ENCODE measurements at regions not wholly inside any gene's neighbourhood (a gene's known extent, or its start where the extent isn't known, plus 50 kb on each side); places are given as distances from the start of the nearest gene placed in this dataset.

DNA sequence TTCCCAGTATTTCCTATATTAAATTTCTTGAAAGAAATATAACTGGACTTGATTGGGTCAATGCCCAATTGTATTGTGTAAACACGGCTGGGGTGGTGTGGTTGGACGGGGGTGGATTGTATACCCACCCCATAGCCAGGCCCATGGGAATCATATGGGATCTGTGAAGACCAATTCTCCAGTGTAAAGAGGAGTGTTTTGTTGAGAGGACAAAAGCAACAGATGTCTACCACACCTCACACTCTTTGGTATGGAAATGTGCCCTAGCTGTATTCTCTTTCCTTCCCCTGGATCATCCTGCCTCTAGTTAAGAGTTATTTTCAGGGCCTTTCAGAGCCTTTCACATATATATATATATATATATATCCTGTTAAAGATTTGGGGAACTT, 57.5 kb upstream of the TGIF1 start:
- H3K36me3 ChIP-seq (ENCODE audit: control insufficient read depth, insufficient read depth, low read length): no peaks in the 10 kb centered on the region
- no peaks in the 10 kb centered on the region for H3K27me3 ChIP-seq (ENCODE audit: control insufficient read depth, insufficient read depth, low read length)
- DNase-seq (ENCODE audit: low read depth): no peak
- H3K4me3 ChIP-seq (ENCODE audit: low read depth, low read length): no peak overlapping the region
- TF ChIP-seq, protein P1, sequence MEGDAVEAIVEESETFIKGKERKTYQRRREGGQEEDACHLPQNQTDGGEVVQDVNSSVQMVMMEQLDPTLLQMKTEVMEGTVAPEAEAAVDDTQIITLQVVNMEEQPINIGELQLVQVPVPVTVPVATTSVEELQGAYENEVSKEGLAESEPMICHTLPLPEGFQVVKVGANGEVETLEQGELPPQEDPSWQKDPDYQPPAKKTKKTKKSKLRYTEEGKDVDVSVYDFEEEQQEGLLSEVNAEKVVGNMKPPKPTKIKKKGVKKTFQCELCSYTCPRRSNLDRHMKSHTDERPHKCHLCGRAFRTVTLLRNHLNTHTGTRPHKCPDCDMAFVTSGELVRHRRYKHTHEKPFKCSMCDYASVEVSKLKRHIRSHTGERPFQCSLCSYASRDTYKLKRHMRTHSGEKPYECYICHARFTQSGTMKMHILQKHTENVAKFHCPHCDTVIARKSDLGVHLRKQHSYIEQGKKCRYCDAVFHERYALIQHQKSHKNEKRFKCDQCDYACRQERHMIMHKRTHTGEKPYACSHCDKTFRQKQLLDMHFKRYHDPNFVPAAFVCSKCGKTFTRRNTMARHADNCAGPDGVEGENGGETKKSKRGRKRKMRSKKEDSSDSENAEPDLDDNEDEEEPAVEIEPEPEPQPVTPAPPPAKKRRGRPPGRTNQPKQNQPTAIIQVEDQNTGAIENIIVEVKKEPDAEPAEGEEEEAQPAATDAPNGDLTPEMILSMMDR (IDR thresholded peaks at IDR 0.05; ENCODE audit: insufficient read depth, low read length, poor library complexity, severe bottlenecking): no peak

DNA sequence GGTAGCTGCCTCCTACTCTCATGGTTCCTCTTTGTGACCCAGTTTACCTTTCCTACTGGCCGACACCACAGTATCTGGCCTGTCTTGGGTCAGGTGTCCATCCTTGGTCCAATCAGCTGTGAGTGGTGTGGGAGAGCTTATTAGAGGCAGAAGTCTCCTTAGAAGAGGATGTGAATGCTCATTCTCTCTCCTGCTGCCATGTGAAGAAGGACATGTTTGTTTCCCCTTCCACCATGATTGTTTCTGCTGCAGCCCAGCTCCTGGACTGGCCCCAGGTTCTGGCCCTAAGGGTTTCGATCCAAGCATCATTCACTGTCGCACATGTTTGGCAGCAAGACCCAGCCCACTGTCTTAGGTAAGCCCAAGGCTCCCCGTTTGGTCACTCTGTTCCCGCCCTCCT, 55.3 kb upstream of the TGIF1 start:
- Histone ChIP-seq H3K36me3 (ENCODE audit: control insufficient read depth, insufficient read depth, low read length) (no peaks in the 10 kb centered on the region), H3K4me3 (ENCODE audit: low read depth, low read length) (no peak overlapping the region), H3K27me3 (ENCODE audit: control insufficient read depth, insufficient read depth, low read length) (no peaks in the 10 kb centered on the region)
- no peak for DNase-seq (ENCODE audit: low read depth)
- TF ChIP-seq, protein P1 (IDR thresholded peaks at IDR 0.05; ENCODE audit: insufficient read depth, low read length, poor library complexity, severe bottlenecking): no peak

DNA sequence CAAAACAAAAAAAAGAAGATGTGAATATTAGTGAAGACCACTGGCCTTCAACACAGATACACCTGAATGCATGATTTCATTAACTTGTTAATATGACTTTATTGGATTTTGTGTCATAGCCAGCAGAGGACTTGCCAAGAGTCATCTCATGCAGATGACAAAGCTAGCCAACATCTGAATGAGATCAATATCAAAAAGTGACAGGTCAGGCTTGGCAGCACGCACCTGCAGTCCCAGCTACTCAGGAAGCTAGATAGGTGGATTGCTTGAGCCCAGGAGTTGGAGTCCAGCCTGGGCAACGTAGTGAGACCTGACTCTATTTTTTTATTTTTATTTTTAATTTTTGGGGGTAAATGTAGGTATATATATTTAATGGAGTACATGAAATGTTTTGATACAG, 54.5 kb upstream of the TGIF1 start:
- DNase-seq (ENCODE audit: low read depth): no peak
- TF ChIP-seq, protein P1 (IDR thresholded peaks at IDR 0.05; ENCODE audit: insufficient read depth, low read length, poor library complexity, severe bottlenecking): no peak
- Histone ChIP-seq H3K4me3 (ENCODE audit: low read depth, low read length) (no peak overlapping the region), H3K36me3 (ENCODE audit: control insufficient read depth, insufficient read depth, low read length) (no peaks in the 10 kb centered on the region), H3K27me3 (ENCODE audit: control insufficient read depth, insufficient read depth, low read length) (no peaks in the 10 kb centered on the region)

DNA sequence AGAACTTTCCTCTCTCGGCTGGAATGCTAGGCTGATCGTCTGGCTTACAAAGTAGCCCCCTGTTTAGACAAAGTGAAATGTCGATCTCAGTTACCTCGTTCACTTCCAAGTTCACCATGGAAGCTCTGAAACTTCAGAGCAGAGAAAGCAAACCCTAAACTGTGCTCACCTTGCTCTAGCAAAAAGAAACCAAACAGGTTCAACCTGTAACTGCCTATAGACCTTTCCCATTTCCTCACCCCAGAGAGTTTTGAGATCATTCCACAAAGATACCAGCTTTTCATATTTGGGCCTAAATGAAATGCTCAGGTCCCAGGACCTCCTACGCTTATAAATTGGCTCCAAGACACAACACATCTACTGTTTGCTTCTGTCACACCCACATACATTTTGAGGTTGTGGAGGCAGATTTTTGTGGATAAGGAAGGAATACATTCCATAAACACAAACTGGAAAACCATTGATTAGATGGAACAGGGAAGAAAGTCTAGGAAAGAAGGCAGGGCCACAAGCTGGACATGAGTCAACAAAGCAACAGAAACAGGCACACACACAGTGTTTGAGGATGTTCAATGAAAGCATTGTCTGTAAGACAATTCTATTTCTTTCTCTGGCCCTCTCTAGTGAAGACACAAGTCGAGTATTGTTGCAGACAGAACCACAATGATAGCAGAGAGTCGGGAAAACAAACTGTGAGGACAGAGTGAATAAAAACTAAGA, 52.8 kb upstream of the TGIF1 start:
- TF ChIP-seq, protein P1 (IDR thresholded peaks at IDR 0.05; ENCODE audit: insufficient read depth, low read length, poor library complexity, severe bottlenecking): no peak
- Histone ChIP-seq H3K27me3 (ENCODE audit: control insufficient read depth, insufficient read depth, low read length) (no peaks in the 10 kb centered on the region), H3K36me3 (ENCODE audit: control insufficient read depth, insufficient read depth, low read length) (no peaks in the 10 kb centered on the region), H3K4me3 (ENCODE audit: low read depth, low read length) (no peak overlapping the region)
- no peak for DNase-seq (ENCODE audit: low read depth)

DNA sequence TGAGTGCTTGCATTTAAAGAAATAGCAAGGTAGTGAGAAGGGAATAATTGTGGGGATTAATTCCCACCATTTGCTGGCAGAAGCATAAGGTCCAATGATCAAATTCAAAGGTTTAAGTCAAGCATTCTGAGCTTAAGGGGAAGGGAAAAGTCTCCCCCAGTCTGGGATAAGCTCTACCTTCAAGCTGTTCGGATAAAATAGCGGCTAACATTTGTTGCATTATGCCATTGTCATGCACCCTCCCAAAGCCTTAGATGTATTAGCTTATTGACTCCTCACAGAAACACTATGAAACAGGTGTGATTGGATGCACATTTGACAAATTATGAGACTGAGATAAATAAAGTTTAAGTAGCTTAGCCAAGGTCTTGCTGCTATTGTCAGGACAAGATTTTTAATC, 52.2 kb upstream of the TGIF1 start:
- Histone ChIP-seq H3K4me3 (ENCODE audit: low read depth, low read length) (no peak overlapping the region), H3K27me3 (ENCODE audit: control insufficient read depth, insufficient read depth, low read length) (no peaks in the 10 kb centered on the region), H3K36me3 (ENCODE audit: control insufficient read depth, insufficient read depth, low read length) (no peaks in the 10 kb centered on the region)
- TF ChIP-seq, protein P1 (IDR thresholded peaks at IDR 0.05; ENCODE audit: insufficient read depth, low read length, poor library complexity, severe bottlenecking): no peak
- no peak for DNase-seq (ENCODE audit: low read depth)

Data from kidney epithelial cell (primary cell).